ENCODE measurements at regions not wholly inside any gene's neighbourhood (a gene's known extent, or its start where the extent isn't known, plus 50 kb on each side); places are given as distances from the start of the nearest gene placed in this dataset.

DNA sequence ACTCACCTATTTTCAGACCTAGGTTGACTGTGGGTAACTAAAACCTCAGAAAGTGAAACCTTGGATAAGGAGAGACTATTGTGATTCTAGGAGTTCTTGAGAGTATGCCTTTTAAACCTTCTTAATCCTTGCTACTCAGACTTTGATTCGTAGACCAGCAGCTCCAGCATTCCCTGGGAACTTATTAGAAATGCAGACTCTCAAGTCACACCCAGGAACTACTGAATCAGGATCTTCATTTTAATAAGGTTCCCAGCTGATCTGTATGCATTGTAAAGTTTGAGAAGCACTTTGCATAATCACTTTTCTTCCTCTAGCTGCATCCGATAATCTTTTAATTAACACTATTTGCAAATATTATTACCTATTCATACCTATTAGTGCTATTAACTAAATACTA lies 480.3 kb upstream of the KCNMB2 start:
- no peak for FAIRE-seq

DNA sequence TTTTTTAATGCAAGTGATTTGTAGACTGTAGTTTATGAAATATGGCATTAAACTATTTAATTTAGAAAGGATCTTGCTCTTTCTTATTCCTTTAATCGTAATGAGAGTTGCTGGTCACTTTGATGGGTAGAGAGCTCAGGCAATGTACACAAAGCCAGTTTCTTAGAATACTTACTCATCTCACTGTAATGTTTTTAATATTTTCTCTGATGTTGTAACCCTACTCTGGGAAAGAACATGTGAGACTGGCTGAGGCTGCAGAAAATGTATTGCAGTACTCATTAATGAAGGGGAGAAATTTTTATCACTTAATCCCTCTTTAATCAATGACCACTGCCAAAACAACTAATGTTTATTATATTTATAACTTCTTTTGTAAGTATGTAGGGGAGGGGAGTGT lies 479.4 kb upstream of the KCNMB2 start:
- FAIRE-seq: no peak

DNA sequence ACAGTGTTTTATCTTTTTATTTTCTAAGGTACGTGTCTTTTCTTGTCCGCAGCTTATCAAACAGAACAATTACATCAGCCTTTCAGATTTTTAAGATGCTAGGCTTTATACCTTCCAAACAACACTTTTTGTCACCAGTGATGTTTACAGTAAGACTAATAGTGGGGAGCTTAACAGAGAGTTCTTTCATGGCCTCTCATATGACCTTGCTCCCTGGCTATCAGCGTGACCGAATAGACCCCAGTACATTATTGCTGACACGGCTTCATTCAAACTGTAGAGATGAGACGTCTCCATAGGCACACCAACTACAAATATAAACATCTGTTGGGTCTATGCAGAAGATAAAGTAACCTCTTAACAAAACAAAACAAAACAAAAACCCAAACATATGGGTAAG lies 477.6 kb upstream of the KCNMB2 start:
- FAIRE-seq: no peak

- FAIRE-seq: no peak
Observed at GRCh38 chr3:178059119-178059518, 477.1 kb upstream of the KCNMB2 start.

GRCh38 chr3:178059836-178060235 lies 476.4 kb upstream of the KCNMB2 start:
- no peak for FAIRE-seq

- FAIRE-seq: no peak
Observed at GRCh38 chr3:178060407-178060806, 475.8 kb upstream of the KCNMB2 start.

GRCh38 chr3:178062126-178062525 lies 474.1 kb upstream of the KCNMB2 start:
- no peak for FAIRE-seq

GRCh38 chr3:178063461-178063860 lies 472.8 kb upstream of the KCNMB2 start:
- no peak for FAIRE-seq

DNA sequence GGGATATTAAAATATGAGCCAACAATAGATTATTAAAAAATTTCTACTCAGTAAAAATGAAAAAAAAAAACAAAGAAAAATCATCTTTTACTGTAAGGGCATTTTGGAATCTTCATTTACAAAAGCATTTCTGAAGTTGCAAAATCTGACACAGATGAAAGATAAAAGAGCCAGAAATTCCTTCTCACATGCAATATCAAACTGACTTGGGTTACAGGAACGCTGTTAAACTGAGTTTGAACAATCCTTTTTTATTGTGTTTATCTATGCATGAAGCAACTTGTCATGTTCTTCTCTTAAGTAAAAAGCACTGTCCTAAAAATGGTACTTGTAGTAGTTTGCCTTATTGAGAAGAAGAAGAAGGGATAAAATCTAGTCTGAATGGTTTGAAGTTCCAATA lies 468.5 kb upstream of the KCNMB2 start:
- no peak for FAIRE-seq

GRCh38 chr3:178072391-178073305 lies 463.6 kb upstream of the KCNMB2 start:
- no peak for FAIRE-seq

DNA sequence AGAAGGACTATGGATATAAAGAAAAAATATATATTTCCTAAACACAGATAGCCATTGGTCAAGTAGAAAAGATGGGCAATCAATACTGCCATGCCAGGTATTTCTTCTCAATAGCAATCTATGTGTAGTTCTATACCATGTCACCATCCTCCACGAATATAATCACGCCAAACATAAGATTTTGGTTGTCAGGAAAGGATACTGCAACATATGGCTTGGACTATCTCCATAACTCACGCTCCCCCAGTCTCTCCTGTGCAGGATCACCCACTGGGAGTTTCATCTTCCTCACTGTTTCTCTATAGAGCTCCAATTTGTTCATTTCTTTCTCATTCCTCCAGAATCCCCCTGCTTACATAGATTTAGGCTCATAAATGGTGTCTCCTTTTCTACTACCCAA lies 462.9 kb upstream of the KCNMB2 start:
- no peak for FAIRE-seq

- no peak for FAIRE-seq
Observed at GRCh38 chr3:178075344-178075743, 460.9 kb upstream of the KCNMB2 start.

DNA sequence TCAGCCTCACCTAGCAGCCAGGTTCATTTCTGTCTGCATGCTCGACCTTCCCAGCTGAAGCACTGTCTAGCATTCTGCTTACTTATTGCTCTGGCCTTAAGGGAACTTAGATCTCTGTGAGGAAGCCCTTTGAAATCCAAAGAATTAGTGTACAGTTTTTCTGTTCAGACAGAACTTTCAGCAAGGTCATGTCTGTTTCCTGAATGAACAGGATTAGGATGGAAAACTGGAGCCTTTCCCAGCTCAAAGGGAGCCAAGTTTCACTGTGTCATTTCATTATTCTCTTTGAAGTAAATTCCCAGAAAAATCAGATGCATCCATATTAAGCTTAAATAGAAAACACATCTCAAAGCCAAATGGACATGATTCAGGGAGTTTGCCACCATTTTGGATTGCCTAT lies 457.3 kb upstream of the KCNMB2 start:
- no peak for FAIRE-seq

- no peak for FAIRE-seq
Observed at GRCh38 chr3:178079966-178080365, 456.3 kb upstream of the KCNMB2 start.

- FAIRE-seq: no peak
Observed at GRCh38 chr3:178082326-178082906, 453.8 kb upstream of the KCNMB2 start.

DNA sequence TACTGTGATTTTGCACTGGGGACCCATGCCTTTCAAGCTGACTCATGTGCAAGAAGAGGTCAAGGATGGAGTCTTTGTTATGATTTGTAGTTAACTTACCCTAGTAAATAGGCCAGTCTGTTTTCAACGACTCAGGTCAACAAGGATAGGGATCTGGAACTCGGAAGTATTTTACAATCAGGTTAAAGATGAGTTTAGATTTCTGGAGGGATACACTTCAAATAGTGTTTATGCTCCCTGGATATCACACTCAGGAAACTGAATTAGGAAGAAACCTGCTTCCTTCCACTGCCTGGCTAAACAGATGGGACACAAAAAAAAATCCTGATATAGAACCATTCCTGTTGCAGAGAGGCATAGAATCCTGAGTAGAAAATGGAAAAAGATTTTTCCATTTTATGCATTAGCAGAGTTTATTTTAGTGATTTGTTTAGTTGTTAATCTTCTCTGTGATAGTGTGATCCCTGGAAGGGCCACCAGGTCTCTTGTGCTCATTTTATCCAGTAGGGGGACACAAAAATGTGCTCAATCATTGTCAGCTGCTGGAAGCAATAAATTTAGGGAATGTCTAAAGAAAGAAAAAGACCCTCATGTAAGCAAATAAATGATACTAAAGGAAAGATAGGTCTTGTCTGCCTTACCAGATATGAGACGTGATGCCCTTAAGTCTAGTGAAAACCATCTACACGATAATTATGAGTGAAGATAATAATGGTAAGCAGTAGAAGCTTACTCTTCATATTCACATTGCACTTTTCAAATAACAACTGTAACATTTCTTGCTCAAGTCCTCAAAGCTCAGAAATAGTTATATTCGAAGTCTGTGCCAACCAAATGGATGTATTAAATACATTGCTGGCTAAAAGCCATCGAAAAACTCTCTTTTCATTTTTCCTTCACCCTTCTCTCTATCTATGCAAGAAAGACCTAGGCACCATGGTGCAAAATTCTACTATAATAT lies 452.1 kb upstream of the KCNMB2 start:
- FAIRE-seq: no peak

- FAIRE-seq: no peak
Observed at GRCh38 chr3:178084938-178085816, 451.1 kb upstream of the KCNMB2 start.

GRCh38 chr3:178085817-178086123 lies 450.5 kb upstream of the KCNMB2 start:
- FAIRE-seq: no peak

DNA sequence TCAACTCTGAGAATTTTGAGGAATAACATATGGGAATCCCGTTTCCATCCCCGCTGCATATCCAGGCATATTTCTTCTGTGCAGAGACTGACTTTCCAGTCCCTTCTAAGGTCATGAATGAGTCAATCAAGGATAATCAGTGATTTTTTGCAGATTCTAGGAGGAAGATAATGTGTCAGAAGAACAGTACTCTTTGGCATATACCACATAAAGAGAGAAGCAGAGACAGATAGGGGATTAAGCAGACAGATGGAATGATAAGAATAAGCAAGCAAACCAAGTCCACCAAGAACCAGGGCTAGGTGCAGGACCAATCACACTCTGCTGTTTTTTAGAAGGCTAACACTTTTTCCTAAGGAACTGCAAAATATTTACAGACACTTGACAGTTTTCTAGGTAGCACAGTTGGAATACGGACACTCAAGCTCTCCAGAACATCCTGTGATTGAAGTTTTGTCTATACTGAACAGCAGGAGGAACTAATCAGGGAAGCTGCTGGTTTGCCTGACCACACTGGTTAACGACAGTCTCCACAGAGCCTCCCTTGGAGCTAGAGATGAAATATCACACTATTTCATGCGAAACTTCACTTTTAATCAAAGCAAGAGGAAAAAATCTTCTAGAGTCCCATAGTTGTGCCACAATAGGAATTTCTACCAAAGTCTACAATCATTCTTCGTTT lies 450.0 kb upstream of the KCNMB2 start:
- no peak for FAIRE-seq

GRCh38 chr3:178087376-178087775 lies 448.9 kb upstream of the KCNMB2 start:
- no peak for FAIRE-seq

DNA sequence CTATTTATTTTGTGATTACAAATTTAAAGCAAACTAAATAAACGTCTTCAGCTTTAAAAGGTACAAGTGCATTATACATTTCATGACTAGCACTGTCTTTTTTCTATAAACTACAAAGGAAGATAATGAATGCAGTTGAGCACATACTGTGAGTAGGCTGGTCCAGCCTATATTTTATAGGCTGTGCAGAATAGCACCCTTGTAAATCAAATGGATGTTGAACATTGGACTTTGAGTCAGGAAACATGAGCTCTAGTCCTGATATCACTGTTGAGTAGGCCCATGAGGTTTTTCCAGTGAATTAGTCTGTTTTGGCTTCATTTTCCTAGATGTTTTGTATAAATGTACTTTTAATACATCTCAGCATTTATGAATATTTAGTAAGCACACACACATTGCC lies 447.3 kb upstream of the KCNMB2 start:
- FAIRE-seq: no peak

- FAIRE-seq: no peak
Observed at GRCh38 chr3:178090899-178091298, 445.3 kb upstream of the KCNMB2 start.

All from A204.1 (cell line).